GM11168 (cell line): ENCODE measurements at regions not wholly inside any gene's neighbourhood (a gene's known extent, or its start where the extent isn't known, plus 50 kb on each side); places are given as distances from the start of the nearest gene placed in this dataset.

ENCODE experiments used
- in situ Hi-C: fragments of 300-500 bp; cut with MboI; formaldehyde crosslinking; loops from one replicate; pipeline ENCODE4 v1.12.0; 2022; ENCODE audit warnings: low sequenced_read_pairs; ENCODE audit not compliant: unreplicated experiment

- in situ Hi-C loops, result loop anchor here (5.0 to 25.0 kb wide), 2 partner anchors 212 to 912 kb away; no protein-coding TSS in a partner anchor
These were observed 100.8 kb downstream of the PPM1A start for GRCh38 chr14:60349663-60350365.

GRCh38 chr14:60350366-60350720 lies 101.3 kb downstream of the PPM1A start:
- in situ Hi-C loops, result no loop called here

- in situ Hi-C loops, result no loop called here
These were observed 104.4 kb downstream of the PPM1A start for GRCh38 chr14:60353420-60353819.

GRCh38 chr14:60355768-60356167 lies 106.7 kb downstream of the PPM1A start:
- in situ Hi-C loops, result no loop called here

GRCh38 chr14:60356386-60356785 lies 107.4 kb downstream of the PPM1A start:
- in situ Hi-C loops, result no loop called here

GRCh38 chr14:60356906-60357550 lies 108.0 kb downstream of the PPM1A start:
- in situ Hi-C loops, result no loop called here

- in situ Hi-C loops, result no loop called here
These were observed 108.6 kb downstream of the PPM1A start for GRCh38 chr14:60357551-60358149.

GRCh38 chr14:60363275-60363674 lies 114.3 kb downstream of the PPM1A start:
- in situ Hi-C loops, result no loop called here

GRCh38 chr14:60363687-60364086 lies 114.7 kb downstream of the PPM1A start:
- in situ Hi-C loops, result no loop called here

- in situ Hi-C loops, result no loop called here
These were observed 104.0 kb downstream of the C14orf39 start for GRCh38 chr14:60381909-60382308.
